ENCODE measurements at regions not wholly inside any gene's neighbourhood (a gene's known extent, or its start where the extent isn't known, plus 50 kb on each side); places are given as distances from the start of the nearest gene placed in this dataset.

DNA sequence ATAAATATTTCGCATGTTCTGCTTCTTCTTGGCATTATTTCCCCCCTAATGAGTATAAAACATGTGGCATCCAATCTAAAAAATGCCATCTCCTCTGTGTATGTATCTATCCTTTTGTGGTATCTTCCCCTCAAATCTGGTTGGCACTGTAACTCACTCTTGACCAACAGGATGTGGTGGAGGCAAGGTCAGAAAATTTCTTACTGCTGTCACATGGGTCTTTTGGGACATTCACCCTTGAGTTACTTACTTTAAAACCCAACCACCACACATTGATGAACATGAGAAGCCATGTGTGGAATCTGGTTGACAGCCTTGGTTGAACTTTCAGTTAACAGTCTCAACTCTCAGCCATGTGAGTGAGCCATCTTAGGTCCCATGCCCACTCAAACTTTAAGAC, 516.9 kb downstream of the SLC16A7 start:
- Histone ChIP-seq H3K27me3 (ENCODE audit: control insufficient read depth, insufficient read depth, low read length) (no peaks in the 10 kb centered on the region), H3K4me1 (ENCODE audit: control insufficient read depth, insufficient read depth, low read length) (no peaks in the 10 kb centered on the region), H3K4me3 (ENCODE audit: low read length) (no peak overlapping the region), H3K9me3 (ENCODE audit: control insufficient read depth, insufficient read depth, low read length) (no peaks in the 10 kb centered on the region), H3K27ac (ENCODE audit: low read length) (no peak overlapping the region), H3K36me3 (ENCODE audit: control insufficient read depth, insufficient read depth, low read length) (no peaks in the 10 kb centered on the region)
- no CpG with 5 or more reads among the region's 1 CpG for WGBS (ENCODE audit: insufficient coverage, insufficient read length)
- DNase-seq (ENCODE audit: low read depth, low spot score) = no peak

DNA sequence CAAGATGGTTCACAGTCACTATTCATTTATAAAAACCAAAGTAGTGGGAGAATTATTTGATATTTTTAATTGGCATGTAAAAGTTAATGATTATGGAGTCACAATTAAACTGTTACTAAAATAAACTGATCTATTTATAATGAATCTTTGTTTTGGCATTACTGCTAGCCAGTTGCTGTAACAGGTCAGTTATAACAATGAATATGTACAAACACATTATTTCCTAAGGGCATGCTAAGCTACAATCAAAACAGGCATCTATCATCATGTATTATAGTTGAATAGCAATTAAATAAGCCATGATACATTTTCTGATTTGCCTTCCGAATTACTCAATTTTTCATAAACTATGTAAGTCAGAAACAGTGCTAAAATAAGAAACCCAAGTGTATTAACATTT, 518.3 kb downstream of the SLC16A7 start:
- no peaks in the 10 kb centered on the region for H3K4me1 ChIP-seq (ENCODE audit: control insufficient read depth, insufficient read depth, low read length)
- H3K36me3 ChIP-seq (ENCODE audit: control insufficient read depth, insufficient read depth, low read length) = no peaks in the 10 kb centered on the region
- no peak for DNase-seq (ENCODE audit: low read depth, low spot score)
- no peaks in the 10 kb centered on the region for H3K27me3 ChIP-seq (ENCODE audit: control insufficient read depth, insufficient read depth, low read length)
- no peak overlapping the region for H3K4me3 ChIP-seq (ENCODE audit: low read length)
- H3K27ac ChIP-seq (ENCODE audit: low read length) = no peak overlapping the region
- no CpG with 5 or more reads among the region's 1 CpG for WGBS (ENCODE audit: insufficient coverage, insufficient read length)
- no peaks in the 10 kb centered on the region for H3K9me3 ChIP-seq (ENCODE audit: control insufficient read depth, insufficient read depth, low read length)

DNA sequence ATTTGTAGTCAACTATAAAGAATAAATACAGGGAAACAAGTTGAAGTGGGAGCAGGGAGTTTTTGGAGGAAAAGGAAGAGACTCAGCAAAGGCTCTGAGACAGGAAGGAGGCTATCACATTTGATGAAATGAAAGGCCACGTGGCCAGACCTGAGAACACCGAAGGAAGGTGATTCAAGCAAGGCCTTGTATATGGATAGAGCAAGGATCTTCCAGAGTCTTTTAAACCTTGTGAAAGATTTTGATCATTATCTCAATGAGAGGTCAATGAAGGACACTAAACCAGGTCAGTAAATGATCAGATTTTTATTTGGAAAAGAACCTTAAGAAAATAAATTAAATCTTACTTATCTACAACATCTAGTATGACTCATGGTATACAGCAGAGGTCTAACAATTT, 523.5 kb downstream of the SLC16A7 start:
- Histone ChIP-seq H3K4me1 (ENCODE audit: control insufficient read depth, insufficient read depth, low read length) (no peaks in the 10 kb centered on the region), H3K4me3 (ENCODE audit: low read length) (no peak overlapping the region), H3K27ac (ENCODE audit: low read length) (no peak overlapping the region), H3K36me3 (ENCODE audit: control insufficient read depth, insufficient read depth, low read length) (no peaks in the 10 kb centered on the region), H3K9me3 (ENCODE audit: control insufficient read depth, insufficient read depth, low read length) (no peaks in the 10 kb centered on the region), H3K27me3 (ENCODE audit: control insufficient read depth, insufficient read depth, low read length) (no peaks in the 10 kb centered on the region)
- no CpG with 5 or more reads among the region's 2 CpGs for WGBS (ENCODE audit: insufficient coverage, insufficient read length)
- no peak for DNase-seq (ENCODE audit: low read depth, low spot score)

DNA sequence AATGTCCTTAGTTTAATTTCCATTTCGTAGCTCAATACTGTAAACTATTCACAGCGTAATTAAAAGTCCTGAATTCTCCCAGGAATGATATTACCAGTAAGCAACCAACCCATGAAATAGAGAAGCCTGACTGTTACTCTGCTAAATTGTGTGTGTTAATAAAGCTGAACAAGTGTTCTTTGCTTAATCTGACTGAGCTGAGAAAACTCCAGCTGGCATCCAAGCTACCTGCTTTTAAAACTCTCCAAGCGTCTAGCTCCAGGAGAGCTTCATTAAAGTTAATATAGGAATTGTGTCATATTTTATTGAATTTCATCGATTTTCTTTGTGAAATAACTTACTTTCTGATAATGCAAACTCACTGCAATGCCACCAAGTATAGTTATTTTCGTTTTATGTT, 524.4 kb downstream of the SLC16A7 start:
- no peaks in the 10 kb centered on the region for H3K27me3 ChIP-seq (ENCODE audit: control insufficient read depth, insufficient read depth, low read length)
- no peak for DNase-seq (ENCODE audit: low read depth, low spot score)
- no peak overlapping the region for H3K4me3 ChIP-seq (ENCODE audit: low read length)
- H3K4me1 ChIP-seq (ENCODE audit: control insufficient read depth, insufficient read depth, low read length) = no peaks in the 10 kb centered on the region
- H3K27ac ChIP-seq (ENCODE audit: low read length) = no peak overlapping the region
- no CpG with 5 or more reads among the region's 5 CpGs for WGBS (ENCODE audit: insufficient coverage, insufficient read length)
- H3K36me3 ChIP-seq (ENCODE audit: control insufficient read depth, insufficient read depth, low read length) = no peaks in the 10 kb centered on the region
- no peaks in the 10 kb centered on the region for H3K9me3 ChIP-seq (ENCODE audit: control insufficient read depth, insufficient read depth, low read length)

DNA sequence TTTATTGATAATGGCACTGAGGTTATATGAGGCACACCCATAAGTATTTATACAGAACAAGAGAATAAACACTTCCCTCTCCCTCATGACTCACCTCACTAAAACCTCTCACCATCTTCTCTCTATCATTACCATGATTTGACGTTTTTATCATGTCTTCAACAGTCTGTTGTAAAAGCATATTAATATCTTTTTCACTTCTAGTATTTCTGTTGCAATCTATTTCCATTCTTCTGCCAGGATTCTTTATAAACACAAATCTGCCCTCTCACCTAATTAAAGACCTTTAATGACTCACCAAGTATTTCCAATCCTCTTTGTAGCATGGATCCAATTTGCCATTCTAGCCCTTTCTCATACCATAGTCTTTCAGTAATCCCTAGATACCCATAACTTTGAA, 527.7 kb downstream of the SLC16A7 start:
- Histone ChIP-seq H3K27me3 (ENCODE audit: control insufficient read depth, insufficient read depth, low read length) (no peaks in the 10 kb centered on the region), H3K27ac (ENCODE audit: low read length) (no peak overlapping the region), H3K4me1 (ENCODE audit: control insufficient read depth, insufficient read depth, low read length) (no peaks in the 10 kb centered on the region), H3K9me3 (ENCODE audit: control insufficient read depth, insufficient read depth, low read length) (peaks cover 3% of the 10 kb centered on the region), H3K36me3 (ENCODE audit: control insufficient read depth, insufficient read depth, low read length) (no peaks in the 10 kb centered on the region), H3K4me3 (ENCODE audit: low read length) (no peak overlapping the region)
- DNase-seq (ENCODE audit: low read depth, low spot score) = no peak
- WGBS (ENCODE audit: insufficient coverage, insufficient read length) = 100% methylated on average over 1 of the region's 1 CpG

- no CpG with 5 or more reads among the region's 1 CpG for WGBS (ENCODE audit: insufficient coverage, insufficient read length)
- H3K4me3 ChIP-seq (ENCODE audit: low read length) = no peak overlapping the region
- H3K27me3 ChIP-seq (ENCODE audit: control insufficient read depth, insufficient read depth, low read length) = no peaks in the 10 kb centered on the region
- H3K27ac ChIP-seq (ENCODE audit: low read length) = no peak overlapping the region
- H3K9me3 ChIP-seq (ENCODE audit: control insufficient read depth, insufficient read depth, low read length) = no peaks in the 10 kb centered on the region
- no peaks in the 10 kb centered on the region for H3K36me3 ChIP-seq (ENCODE audit: control insufficient read depth, insufficient read depth, low read length)
- no peaks in the 10 kb centered on the region for H3K4me1 ChIP-seq (ENCODE audit: control insufficient read depth, insufficient read depth, low read length)
- DNase-seq (ENCODE audit: low read depth, low spot score) = no peak
Measured at GRCh38 chr12:60137513-60137912, 541.7 kb downstream of the SLC16A7 start.

- no CpG with 5 or more reads among the region's 1 CpG for WGBS (ENCODE audit: insufficient coverage, insufficient read length)
- no peak overlapping the region for H3K4me3 ChIP-seq (ENCODE audit: low read length)
- H3K27ac ChIP-seq (ENCODE audit: low read length) = no peak overlapping the region
- no peaks in the 10 kb centered on the region for H3K27me3 ChIP-seq (ENCODE audit: control insufficient read depth, insufficient read depth, low read length)
- no peak for DNase-seq (ENCODE audit: low read depth, low spot score)
- no peaks in the 10 kb centered on the region for H3K9me3 ChIP-seq (ENCODE audit: control insufficient read depth, insufficient read depth, low read length)
- no peaks in the 10 kb centered on the region for H3K36me3 ChIP-seq (ENCODE audit: control insufficient read depth, insufficient read depth, low read length)
- H3K4me1 ChIP-seq (ENCODE audit: control insufficient read depth, insufficient read depth, low read length) = no peaks in the 10 kb centered on the region
Measured at GRCh38 chr12:60138526-60138925, 542.7 kb downstream of the SLC16A7 start.

- no peak overlapping the region for H3K27ac ChIP-seq (ENCODE audit: low read length)
- no CpG with 5 or more reads among the region's 1 CpG for WGBS (ENCODE audit: insufficient coverage, insufficient read length)
- no peaks in the 10 kb centered on the region for H3K9me3 ChIP-seq (ENCODE audit: control insufficient read depth, insufficient read depth, low read length)
- no peak overlapping the region for H3K4me3 ChIP-seq (ENCODE audit: low read length)
- no peaks in the 10 kb centered on the region for H3K36me3 ChIP-seq (ENCODE audit: control insufficient read depth, insufficient read depth, low read length)
- no peaks in the 10 kb centered on the region for H3K27me3 ChIP-seq (ENCODE audit: control insufficient read depth, insufficient read depth, low read length)
- H3K4me1 ChIP-seq (ENCODE audit: control insufficient read depth, insufficient read depth, low read length) = no peaks in the 10 kb centered on the region
- DNase-seq (ENCODE audit: low read depth, low spot score) = no peak
Measured at GRCh38 chr12:60144395-60144794, 548.6 kb downstream of the SLC16A7 start.

DNA sequence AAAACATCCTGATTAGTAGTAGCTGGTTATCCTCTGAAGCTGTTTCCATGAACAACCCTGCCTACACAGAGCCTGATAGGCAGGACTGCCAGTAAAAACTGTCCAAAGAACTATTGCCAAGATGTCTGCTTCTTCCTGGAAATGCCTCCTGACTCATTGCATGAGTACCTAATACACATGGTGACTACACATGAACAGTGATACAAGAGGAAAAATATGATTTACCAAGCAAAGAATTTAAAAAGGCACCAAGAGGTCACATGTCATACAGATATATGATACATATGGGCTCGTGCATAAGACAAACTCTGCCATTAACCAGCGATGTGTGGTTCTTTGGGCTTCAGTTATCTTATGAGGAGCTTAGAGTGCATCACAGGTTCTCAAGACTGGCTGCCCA, 552.3 kb downstream of the SLC16A7 start:
- H3K36me3 ChIP-seq (ENCODE audit: control insufficient read depth, insufficient read depth, low read length) = no peaks in the 10 kb centered on the region
- DNase-seq (ENCODE audit: low read depth, low spot score) = no peak
- H3K4me1 ChIP-seq (ENCODE audit: control insufficient read depth, insufficient read depth, low read length) = no peaks in the 10 kb centered on the region
- H3K27me3 ChIP-seq (ENCODE audit: control insufficient read depth, insufficient read depth, low read length) = no peaks in the 10 kb centered on the region
- H3K9me3 ChIP-seq (ENCODE audit: control insufficient read depth, insufficient read depth, low read length) = no peaks in the 10 kb centered on the region
- no peak overlapping the region for H3K4me3 ChIP-seq (ENCODE audit: low read length)
- no peak overlapping the region for H3K27ac ChIP-seq (ENCODE audit: low read length)
- WGBS (ENCODE audit: insufficient coverage, insufficient read length) = no CpG with 5 or more reads among the region's 2 CpGs

- Histone ChIP-seq H3K4me1 (ENCODE audit: control insufficient read depth, insufficient read depth, low read length) (no peaks in the 10 kb centered on the region), H3K36me3 (ENCODE audit: control insufficient read depth, insufficient read depth, low read length) (no peaks in the 10 kb centered on the region), H3K27me3 (ENCODE audit: control insufficient read depth, insufficient read depth, low read length) (no peaks in the 10 kb centered on the region), H3K27ac (ENCODE audit: low read length) (no peak overlapping the region), H3K9me3 (ENCODE audit: control insufficient read depth, insufficient read depth, low read length) (no peaks in the 10 kb centered on the region), H3K4me3 (ENCODE audit: low read length) (no peak overlapping the region)
- no peak for DNase-seq (ENCODE audit: low read depth, low spot score)
Measured at GRCh38 chr12:60148831-60149230, 553.0 kb downstream of the SLC16A7 start.

GRCh38 chr12:60152756-60153155, 556.9 kb downstream of the SLC16A7 start:
- no CpG with 5 or more reads among the region's 1 CpG for WGBS (ENCODE audit: insufficient coverage, insufficient read length)

More at GRCh38 chr12:60152756-60153155, 556.9 kb downstream of the SLC16A7 start:
- Histone ChIP-seq H3K9me3 (ENCODE audit: control insufficient read depth, insufficient read depth, low read length) (no peaks in the 10 kb centered on the region), H3K27ac (ENCODE audit: low read length) (no peak overlapping the region), H3K4me3 (ENCODE audit: low read length) (no peak overlapping the region), H3K27me3 (ENCODE audit: control insufficient read depth, insufficient read depth, low read length) (no peaks in the 10 kb centered on the region), H3K36me3 (ENCODE audit: control insufficient read depth, insufficient read depth, low read length) (no peaks in the 10 kb centered on the region), H3K4me1 (ENCODE audit: control insufficient read depth, insufficient read depth, low read length) (no peaks in the 10 kb centered on the region)
- no peak for DNase-seq (ENCODE audit: low read depth, low spot score)
